GM23338 (cell line): ENCODE measurements at regions not wholly inside any gene's neighbourhood (a gene's known extent, or its start where the extent isn't known, plus 50 kb on each side); places are given as distances from the start of the nearest gene placed in this dataset.
A peak's percentile ranks its signal among the peaks of the same experiment; 100 is the strongest.

Experiments
- ATAC-seq: fragments of 200-7000 bp; cut with Tn5 transposase; 3 replicates; pipeline ENCODE4 v1.9.1; 2020
- DNase-seq: peaks from one replicate; pipeline ENCODE4 v3.0.0-alpha.2; 2015; ENCODE audit warnings: low spot score
- H2AFZ ChIP-seq: fragments of 200-600 bp; sonication (generic); 2 replicates; pipeline ENCODE4 v1.8.0; 2016; ENCODE audit warnings: antibody characterized with exemption, mild to moderate bottlenecking, moderate library complexity
- H3F3A ChIP-seq: fragments of 200-600 bp; sonication (generic); replicated peaks from 2 replicates; pipeline ENCODE4 v1.8.0; 2017; ENCODE audit warnings: antibody characterized with exemption, mixed run types, low read depth
- H3K27ac ChIP-seq: fragments of 200-600 bp; sonication (generic); 2 replicates; pipeline ENCODE4 v1.6.1; 2016; ENCODE audit warnings: low read depth
- H3K27me3 ChIP-seq: fragments of 200-600 bp; sonication (generic); 2 replicates; pipeline ENCODE4 v1.8.0; 2016; ENCODE audit warnings: mild to moderate bottlenecking, mixed run types, moderate library complexity; ENCODE audit not compliant: insufficient read depth
- H3K36me3 ChIP-seq: fragments of 200-600 bp; sonication (generic); 2 replicates; pipeline ENCODE4 v1.8.0; 2016; ENCODE audit warnings: mild to moderate bottlenecking; ENCODE audit not compliant: insufficient read depth
- H3K4me1 ChIP-seq: fragments of 200-600 bp; sonication (generic); 2 replicates; pipeline ENCODE4 v1.8.0; 2016; ENCODE audit warnings: mild to moderate bottlenecking, moderate library complexity; ENCODE audit not compliant: insufficient read depth
- H3K4me2 ChIP-seq: fragments of 200-600 bp; sonication (generic); 2 replicates; pipeline ENCODE4 v1.7.1; 2017; ENCODE audit warnings: mixed run types
- H3K4me3 ChIP-seq: fragments of 200-600 bp; sonication (generic); 2 replicates; pipeline ENCODE4 v1.6.1; 2016; ENCODE audit warnings: mixed run types
- H3K79me2 ChIP-seq: fragments of 200-600 bp; sonication (generic); replicated peaks from 2 replicates; pipeline ENCODE4 v1.8.0; 2017; ENCODE audit warnings: mild to moderate bottlenecking; ENCODE audit not compliant: insufficient read depth
- H3K9me2 ChIP-seq: fragments of 200-600 bp; sonication (generic); 2 replicates; pipeline ENCODE4 v1.8.0; 2017; ENCODE audit not compliant: insufficient read depth
- H4K20me1 ChIP-seq: fragments of 200-600 bp; sonication (generic); replicated peaks from 2 replicates; pipeline ENCODE4 v1.8.0; 2017; ENCODE audit warnings: mild to moderate bottlenecking; ENCODE audit not compliant: insufficient read depth
- H3K27ac Mint-ChIP-seq: 2 replicates; pipeline ENCODE4 v1.8.0; 2020; ENCODE audit warnings: inconsistent platforms, mild to moderate bottlenecking, moderate library complexity, mixed read lengths
- H3K27me3 Mint-ChIP-seq: 3 replicates; pipeline ENCODE4 v1.8.0; 2022; ENCODE audit warnings: low read depth, mild to moderate bottlenecking, moderate library complexity, mixed read lengths, inconsistent platforms; ENCODE audit not compliant: insufficient read depth, poor library complexity
- H3K36me3 Mint-ChIP-seq: 3 replicates; pipeline ENCODE4 v1.8.0; 2021; ENCODE audit warnings: low read depth, mild to moderate bottlenecking, inconsistent platforms, moderate library complexity, mixed read lengths
- H3K4me1 Mint-ChIP-seq: 3 replicates; pipeline ENCODE4 v1.8.0; 2020; ENCODE audit warnings: mild to moderate bottlenecking, inconsistent platforms, mixed read lengths
- H3K4me3 Mint-ChIP-seq: 3 replicates; pipeline ENCODE4 v1.8.0; 2021; ENCODE audit warnings: moderate library complexity, mild to moderate bottlenecking, inconsistent platforms, mixed read lengths
- H3K9me3 Mint-ChIP-seq: 3 replicates; pipeline ENCODE4 v1.8.0; 2020; ENCODE audit warnings: moderate library complexity, mild to moderate bottlenecking, inconsistent platforms, mixed read lengths
- CTCF ChIP-seq, 2 experiments: fragments of 200-600 bp in 1 of 2; sonication (generic) in 1 of 2; conservative IDR thresholded peaks; 2 replicates each; pipeline versions ENCODE4 v1.5.1 to v1.6.1; 2016 to 2017; ENCODE audit warnings: antibody characterized with exemption in 2 of 2, low read depth in 2 of 2, mild to moderate bottlenecking in 2 of 2, moderate library complexity in 1 of 2
- ETS1 ChIP-seq: IDR thresholded peaks from 2 replicates; pipeline ENCODE4 v1.6.1; 2016; ENCODE audit warnings: antibody characterized with exemption
- EZH2phosphoT487 ChIP-seq: fragments of 200-600 bp; sonication (generic); IDR thresholded peaks from one replicate; pipeline ENCODE4 v1.8.1; 2018; ENCODE audit warnings: antibody characterized with exemption; ENCODE audit not compliant: unreplicated experiment
- JUNB ChIP-seq: IDR thresholded peaks from one replicate; pipeline ENCODE4 v1.6.1; 2016; ENCODE audit warnings: antibody characterized with exemption; ENCODE audit not compliant: unreplicated experiment
- POLR2AphosphoS5 ChIP-seq: IDR thresholded peaks from 2 replicates; pipeline ENCODE4 v1.6.1; 2016; ENCODE audit warnings: antibody characterized with exemption, low read depth
- STAT1 ChIP-seq: IDR thresholded peaks from one replicate; pipeline ENCODE4 v1.6.1; 2016; ENCODE audit warnings: antibody characterized with exemption; ENCODE audit not compliant: unreplicated experiment
- ZNF114 ChIP-seq: fragments of 250-450 bp; sonication (Bioruptor Pico); IDR thresholded peaks from 2 replicates; pipeline ENCODE4 v1.5.0; 2020; ENCODE audit warnings: mild to moderate bottlenecking, moderate library complexity
- ZNF462 ChIP-seq: fragments of 250-450 bp; sonication (Bioruptor Pico); IDR thresholded peaks from 2 replicates; pipeline ENCODE4 v1.5.0; 2020; ENCODE audit warnings: mild to moderate bottlenecking, moderate library complexity

- H3K79me2 ChIP-seq = no peaks in the 10 kb centered on the region
- H3K27ac Mint-ChIP-seq = no peak overlapping the region
- no peaks in the 10 kb centered on the region for H3K9me2 ChIP-seq
- H3K9me3 Mint-ChIP-seq = peaks cover 6% of the 10 kb centered on the region; the same call in 2 of the 3 replicates
- ATAC-seq = no peak
- no peak overlapping the region for H3K4me2 ChIP-seq
- peaks cover 6% of the 10 kb centered on the region; the same call in 2 of the 3 replicates for H3K36me3 Mint-ChIP-seq
- no peak for TF ChIP-seq POLR2AphosphoS5
- no peak for TF ChIP-seq JUNB
- TF ChIP-seq STAT1 = no peak
- TF ChIP-seq ZNF462 (CRISPR knock-in tag) = no peak
- no peak for TF ChIP-seq CTCF (conservative IDR thresholded peaks at IDR 0.05; ENCODE audit: low read depth in 2 of 2)
- TF ChIP-seq ZNF114 (CRISPR knock-in tag) = no peak
- TF ChIP-seq ETS1 = no peak
- TF ChIP-seq EZH2phosphoT487 = no peak
- H3K36me3 ChIP-seq = no peaks in the 10 kb centered on the region
- no peaks in the 10 kb centered on the region for H3F3A ChIP-seq
- H3K27ac ChIP-seq = no peak overlapping the region
- peak overlapping the region; percentile 19; the same call in 1 of the 2 replicates for H2AFZ ChIP-seq
- no peaks in the 10 kb centered on the region for H4K20me1 ChIP-seq
- no peak overlapping the region for H3K4me3 ChIP-seq
- no peaks in the 10 kb centered on the region; the same call in 1 of the 2 replicates for H3K4me1 ChIP-seq
- DNase-seq = no peak
- no peaks in the 10 kb centered on the region for H3K27me3 ChIP-seq
- no peak overlapping the region for H3K4me3 Mint-ChIP-seq
- H3K27me3 Mint-ChIP-seq = no peaks in the 10 kb centered on the region
- peaks cover 2% of the 10 kb centered on the region; the same call in 2 of the 3 replicates for H3K4me1 Mint-ChIP-seq
Observed at GRCh38 chr5:60086583-60086982, 193.1 kb upstream of the PDE4D start.
